ENCODE measurements at regions not wholly inside any gene's neighbourhood (a gene's known extent, or its start where the extent isn't known, plus 50 kb on each side); places are given as distances from the start of the nearest gene placed in this dataset.
"Not testable (repeated sequence)": the region's sequence is repeated elsewhere in the genome, so short reads cannot be mapped to it uniquely, and the experiment has no call there.

GRCh38 chr3:26108846-26109489, 319.1 kb downstream of the OXSM start:
- no peak for DNase-seq (ENCODE audit: extremely low read depth, low read depth, low spot score)

DNA sequence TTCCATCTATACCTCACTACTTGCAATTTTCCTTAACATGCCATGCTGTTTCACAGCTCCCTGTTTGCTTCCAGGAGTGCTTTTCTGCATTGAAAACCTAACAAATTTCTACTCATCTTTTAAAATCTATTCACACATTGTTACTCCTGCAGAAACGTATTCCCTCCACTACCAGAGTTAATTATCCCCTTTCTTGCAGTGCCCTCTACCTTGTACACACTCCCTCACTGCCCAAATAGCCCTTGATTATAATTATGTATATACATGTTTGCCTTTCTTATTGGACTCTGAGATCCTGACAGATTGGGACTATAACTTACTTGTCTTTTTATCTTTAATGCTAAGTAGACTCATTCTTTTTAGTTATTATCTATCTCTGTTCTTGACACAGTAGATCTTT, 325.0 kb downstream of the OXSM start:
- DNase-seq (ENCODE audit: extremely low read depth, low read depth, low spot score): no peak

DNA sequence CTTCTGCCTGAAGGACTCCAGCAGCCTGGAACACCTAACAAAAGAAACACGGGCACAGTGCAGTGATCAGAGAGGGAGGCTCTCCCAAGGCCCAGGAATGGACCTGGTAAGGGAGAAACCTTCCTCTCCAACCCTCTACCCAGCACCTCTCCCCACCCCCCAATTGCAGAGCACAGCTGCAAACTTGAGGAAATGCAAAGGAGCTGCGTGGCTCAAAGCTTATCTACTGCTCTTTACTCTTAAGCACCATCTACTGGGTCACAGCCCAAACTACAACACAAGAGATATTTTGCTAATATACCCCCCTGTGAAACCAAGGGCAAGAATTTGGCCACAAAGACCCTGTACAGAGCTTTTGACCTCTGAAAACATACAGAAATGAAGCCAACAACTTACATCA, 328.3 kb downstream of the OXSM start:
- no peak for DNase-seq (ENCODE audit: extremely low read depth, low read depth, low spot score)

DNA sequence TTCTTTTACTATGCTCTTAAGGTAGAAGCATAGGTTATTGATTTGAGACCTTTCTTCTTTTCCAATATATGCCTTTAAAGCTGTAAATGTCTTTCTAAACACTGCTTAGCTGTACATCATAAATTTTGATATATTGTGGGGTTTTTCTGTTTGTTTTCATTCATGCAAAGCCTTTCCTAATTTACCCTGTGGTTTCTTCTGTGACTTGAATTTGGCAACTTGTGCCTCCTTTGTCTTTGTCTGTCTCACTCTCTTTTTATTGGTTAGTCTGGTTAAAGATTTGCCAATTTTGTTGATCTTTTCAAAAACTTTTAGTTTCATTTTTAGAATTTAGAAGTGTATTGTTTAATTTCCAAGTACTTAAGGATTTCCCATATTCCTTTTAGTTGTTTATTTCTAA, 343.1 kb downstream of the OXSM start:
- DNase-seq (ENCODE audit: extremely low read depth, low read depth, low spot score): no peak

- DNase-seq (ENCODE audit: extremely low read depth, low read depth, low spot score): no peak
Measured at GRCh38 chr3:26141296-26141695, 351.4 kb downstream of the OXSM start.

- no peak for DNase-seq (ENCODE audit: extremely low read depth, low read depth, low spot score)
Measured at GRCh38 chr3:26145769-26146168, 355.9 kb downstream of the OXSM start.

GRCh38 chr3:26157428-26157827, 367.5 kb downstream of the OXSM start:
- not testable (repeated sequence) for DNase-seq (ENCODE audit: extremely low read depth, low read depth, low spot score)

GRCh38 chr3:26171006-26171405, 381.1 kb downstream of the OXSM start:
- DNase-seq (ENCODE audit: extremely low read depth, low read depth, low spot score): no peak

- no peak for DNase-seq (ENCODE audit: extremely low read depth, low read depth, low spot score)
Measured at GRCh38 chr3:26191556-26191955, 401.7 kb downstream of the OXSM start.

GRCh38 chr3:26193558-26193957, 403.7 kb downstream of the OXSM start:
- no peak for DNase-seq (ENCODE audit: extremely low read depth, low read depth, low spot score)

DNA sequence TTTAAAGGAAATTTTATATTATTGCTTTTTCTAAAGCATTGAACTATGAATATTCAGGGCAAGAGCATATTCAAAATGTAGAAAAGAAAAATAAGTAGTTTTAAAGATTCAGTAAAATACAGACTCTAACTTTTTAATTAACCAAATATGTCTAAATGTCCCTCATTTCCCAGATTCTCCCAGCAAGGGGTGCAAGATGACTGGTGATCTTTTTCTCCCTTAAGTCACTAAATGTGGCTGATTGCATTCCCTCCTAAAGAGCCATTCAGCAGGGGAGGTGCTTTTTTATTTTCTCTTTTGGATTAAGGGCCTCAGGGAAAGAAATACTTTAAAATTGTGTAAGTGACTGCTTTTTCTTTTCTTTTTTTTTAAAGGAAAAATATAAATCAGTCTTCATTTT, 406.9 kb downstream of the OXSM start:
- DNase-seq (ENCODE audit: extremely low read depth, low read depth, low spot score): no peak

- no peak for DNase-seq (ENCODE audit: extremely low read depth, low read depth, low spot score)
Measured at GRCh38 chr3:26198609-26199008, 408.7 kb downstream of the OXSM start.

GRCh38 chr3:26202169-26202568, 412.3 kb downstream of the OXSM start:
- no peak for DNase-seq (ENCODE audit: extremely low read depth, low read depth, low spot score)

DNA sequence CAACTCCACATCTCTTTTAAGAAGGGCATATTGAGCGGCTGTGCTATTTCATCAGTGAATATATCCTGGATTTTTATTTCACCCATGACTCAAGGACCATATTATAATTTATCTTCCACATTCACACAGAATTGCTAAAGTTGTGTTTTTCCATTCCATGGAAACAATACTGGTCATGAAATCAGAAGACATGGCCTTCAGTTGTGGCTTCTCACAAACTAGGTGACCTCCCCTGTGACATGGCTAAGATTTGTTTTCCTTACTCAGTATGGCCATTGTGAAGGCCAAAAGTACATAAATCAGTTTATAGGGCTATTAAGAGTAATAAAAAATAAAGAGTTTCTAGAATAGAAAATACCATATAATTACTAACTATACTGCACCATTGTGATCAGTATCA, 415.6 kb downstream of the OXSM start:
- no peak for DNase-seq (ENCODE audit: extremely low read depth, low read depth, low spot score)

DNA sequence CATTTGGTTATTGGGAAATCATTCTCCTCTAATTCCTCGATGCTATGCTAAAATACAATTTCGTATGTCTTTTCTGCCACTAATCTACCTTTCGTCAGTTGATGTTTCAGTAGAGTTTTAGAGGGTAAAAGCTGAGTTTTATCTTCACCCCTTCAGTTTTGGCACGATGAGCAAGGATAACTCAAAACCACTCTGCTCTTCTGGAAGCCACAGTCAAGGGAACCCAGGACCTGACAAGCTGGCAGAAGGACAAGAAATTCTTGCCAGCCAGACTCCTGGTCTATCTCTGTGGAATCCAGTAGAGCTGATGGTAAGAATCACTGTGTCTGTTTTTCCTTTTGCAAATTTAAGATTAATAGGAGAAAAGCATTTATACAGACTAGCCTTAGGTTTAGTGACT, 414.4 kb upstream of the LRRC3B start:
- no peak for DNase-seq (ENCODE audit: extremely low read depth, low read depth, low spot score)

- DNase-seq (ENCODE audit: extremely low read depth, low read depth, low spot score): no peak
Measured at GRCh38 chr3:26229801-26230200, 392.8 kb upstream of the LRRC3B start.

DNA sequence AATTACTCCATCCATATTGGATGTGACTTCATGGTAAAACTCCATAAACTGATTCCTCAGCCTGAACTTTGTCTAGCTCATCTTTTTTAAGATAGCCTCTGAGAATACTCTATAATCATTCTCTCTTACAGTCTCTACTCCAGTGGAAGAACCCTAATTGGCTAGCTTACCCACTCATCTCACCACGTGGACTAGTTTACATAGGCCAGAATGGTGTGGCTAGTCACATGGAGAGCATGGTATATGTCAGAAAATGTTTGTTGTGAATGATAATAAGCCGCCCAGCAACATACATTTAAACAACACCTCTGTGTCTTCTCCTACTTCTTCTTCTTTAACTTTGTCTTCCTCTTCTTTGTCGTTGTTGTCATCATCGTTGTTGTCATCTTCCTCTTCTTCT, 389.2 kb upstream of the LRRC3B start:
- DNase-seq (ENCODE audit: extremely low read depth, low read depth, low spot score): no peak

DNA sequence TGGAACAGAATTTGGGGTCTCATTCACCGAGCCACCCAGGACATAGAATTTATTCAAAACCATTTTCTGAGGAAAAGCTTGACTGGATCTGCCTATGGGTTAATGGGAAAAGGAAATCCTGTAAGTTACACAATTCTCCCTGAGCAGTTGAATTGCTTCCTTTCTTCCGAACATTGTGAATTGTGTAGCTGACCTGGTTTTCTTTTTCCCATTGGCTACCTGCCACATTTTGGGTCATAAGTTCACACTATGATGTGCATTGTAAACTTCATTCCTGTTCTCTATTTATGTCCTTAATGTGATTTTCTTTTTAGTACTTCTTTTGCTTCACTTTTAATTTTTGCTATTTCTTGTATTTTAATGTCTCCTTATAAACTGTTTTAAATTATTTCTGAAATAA, 386.0 kb upstream of the LRRC3B start:
- DNase-seq (ENCODE audit: extremely low read depth, low read depth, low spot score): peak; percentile 56

DNA sequence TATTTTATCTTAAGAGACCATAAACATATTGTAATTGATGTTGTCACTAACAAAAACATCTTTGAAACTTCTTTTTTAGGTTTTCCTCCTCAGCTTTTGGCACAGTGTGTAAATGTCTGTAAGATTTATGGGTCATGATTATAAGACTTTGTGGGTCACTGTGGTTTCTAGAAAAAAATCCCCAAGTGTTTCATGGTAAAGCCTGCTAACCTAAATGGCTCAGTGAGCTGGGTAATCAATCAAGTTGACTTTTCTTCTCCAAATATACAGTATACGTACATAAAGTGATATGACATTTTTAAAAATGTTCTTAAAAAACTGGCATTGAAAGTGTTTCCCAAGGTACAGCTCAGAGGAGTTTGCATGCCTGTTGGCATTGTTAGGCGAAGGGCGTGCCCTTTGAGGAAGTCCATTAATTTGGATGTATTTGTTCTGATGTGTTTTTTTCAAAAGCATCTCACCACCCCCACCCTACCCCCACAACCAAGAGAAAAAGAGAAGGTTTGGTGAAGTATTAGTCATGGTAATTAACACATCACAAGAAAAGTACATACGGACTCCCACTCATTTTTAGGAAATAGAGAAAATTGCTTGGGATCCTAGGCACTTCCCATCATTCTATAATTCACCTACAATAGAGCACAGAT, 385.4 kb upstream of the LRRC3B start:
- DNase-seq (ENCODE audit: extremely low read depth, low read depth, low spot score): no peak

- not testable (repeated sequence) for DNase-seq (ENCODE audit: extremely low read depth, low read depth, low spot score)
Measured at GRCh38 chr3:26244586-26244985, 378.0 kb upstream of the LRRC3B start.

GRCh38 chr3:26245236-26245635, 377.3 kb upstream of the LRRC3B start:
- DNase-seq (ENCODE audit: extremely low read depth, low read depth, low spot score): no peak

GRCh38 chr3:26246901-26247300, 375.7 kb upstream of the LRRC3B start:
- DNase-seq (ENCODE audit: extremely low read depth, low read depth, low spot score): no peak

DNA sequence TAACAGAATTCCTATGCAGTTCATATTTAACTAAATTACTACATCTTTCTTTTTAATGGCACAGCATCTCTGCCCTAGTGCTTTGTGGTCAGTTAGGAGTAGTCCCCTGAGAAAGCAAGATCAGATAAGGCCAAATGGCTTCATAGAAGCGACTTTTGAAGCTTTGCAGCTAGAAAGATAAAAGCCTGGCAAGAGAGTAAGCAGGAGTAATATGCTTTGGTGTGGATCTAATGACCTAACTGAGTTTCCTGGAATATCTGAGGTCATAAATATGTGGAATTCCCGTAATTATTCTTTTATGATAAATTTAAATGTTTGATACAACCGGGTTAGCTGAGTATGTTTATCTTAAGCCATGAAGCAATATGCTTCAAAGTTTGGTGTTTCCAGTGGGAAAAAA, 374.9 kb upstream of the LRRC3B start:
- no peak for DNase-seq (ENCODE audit: extremely low read depth, low read depth, low spot score)

All from glomerular endothelial cell (primary cell).